ENCODE measurements at regions not wholly inside any gene's neighbourhood (a gene's known extent, or its start where the extent isn't known, plus 50 kb on each side); places are given as distances from the start of the nearest gene placed in this dataset.
"Not testable (repeated sequence)": the region's sequence is repeated elsewhere in the genome, so short reads cannot be mapped to it uniquely, and the experiment has no call there.

DNA sequence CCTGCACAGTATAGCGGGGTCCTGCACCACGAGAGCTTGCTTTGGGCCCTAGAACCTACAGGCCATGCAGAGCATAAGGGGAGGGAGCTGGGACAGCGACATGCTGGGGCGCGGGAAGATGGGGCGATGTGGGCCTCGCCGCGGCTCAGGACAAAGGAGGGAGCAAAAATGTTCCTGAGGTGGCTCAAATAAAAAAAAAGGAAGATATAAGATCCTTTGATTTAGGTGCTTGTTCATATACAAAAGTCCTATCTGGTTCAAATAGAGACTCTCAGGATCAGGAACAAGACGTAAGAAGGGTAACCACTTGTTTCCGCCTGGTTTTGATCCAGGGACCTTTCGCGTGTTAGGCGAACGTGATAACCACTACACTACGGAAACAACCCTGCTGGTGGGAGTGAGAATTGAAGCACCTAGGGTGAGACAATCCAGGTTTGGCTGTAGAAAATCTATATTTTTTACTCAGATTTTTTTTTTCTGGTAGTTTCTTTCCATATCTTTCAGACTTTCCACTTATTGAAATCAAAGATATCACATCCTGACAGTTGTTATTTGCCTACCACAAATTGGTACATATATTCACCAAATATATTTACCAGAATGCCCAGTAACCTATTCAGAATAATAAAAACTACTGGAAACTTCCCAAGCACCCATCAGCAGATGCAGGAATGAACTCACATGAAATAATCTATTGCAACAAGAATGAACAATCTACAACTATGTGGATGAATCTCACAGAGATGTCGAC, 177.9 kb upstream of the ZNF184 start:
- POLR2A ChIA-PET = no interaction called here
- TF ChIP-seq, protein P1, sequence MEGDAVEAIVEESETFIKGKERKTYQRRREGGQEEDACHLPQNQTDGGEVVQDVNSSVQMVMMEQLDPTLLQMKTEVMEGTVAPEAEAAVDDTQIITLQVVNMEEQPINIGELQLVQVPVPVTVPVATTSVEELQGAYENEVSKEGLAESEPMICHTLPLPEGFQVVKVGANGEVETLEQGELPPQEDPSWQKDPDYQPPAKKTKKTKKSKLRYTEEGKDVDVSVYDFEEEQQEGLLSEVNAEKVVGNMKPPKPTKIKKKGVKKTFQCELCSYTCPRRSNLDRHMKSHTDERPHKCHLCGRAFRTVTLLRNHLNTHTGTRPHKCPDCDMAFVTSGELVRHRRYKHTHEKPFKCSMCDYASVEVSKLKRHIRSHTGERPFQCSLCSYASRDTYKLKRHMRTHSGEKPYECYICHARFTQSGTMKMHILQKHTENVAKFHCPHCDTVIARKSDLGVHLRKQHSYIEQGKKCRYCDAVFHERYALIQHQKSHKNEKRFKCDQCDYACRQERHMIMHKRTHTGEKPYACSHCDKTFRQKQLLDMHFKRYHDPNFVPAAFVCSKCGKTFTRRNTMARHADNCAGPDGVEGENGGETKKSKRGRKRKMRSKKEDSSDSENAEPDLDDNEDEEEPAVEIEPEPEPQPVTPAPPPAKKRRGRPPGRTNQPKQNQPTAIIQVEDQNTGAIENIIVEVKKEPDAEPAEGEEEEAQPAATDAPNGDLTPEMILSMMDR (IDR thresholded peaks at IDR 0.05; ENCODE audit: control extremely low read depth, extremely low read depth, low read depth, missing control alignments) = peak; percentile 20
- CTCF ChIA-PET = interaction anchor here (1.0 kb wide), 1 partner anchor 42 kb away, joined by 4 read pairs; no protein-coding TSS in a partner anchor
- peak; percentile 74 for DNase-seq (ENCODE audit: extremely low spot score)

DNA sequence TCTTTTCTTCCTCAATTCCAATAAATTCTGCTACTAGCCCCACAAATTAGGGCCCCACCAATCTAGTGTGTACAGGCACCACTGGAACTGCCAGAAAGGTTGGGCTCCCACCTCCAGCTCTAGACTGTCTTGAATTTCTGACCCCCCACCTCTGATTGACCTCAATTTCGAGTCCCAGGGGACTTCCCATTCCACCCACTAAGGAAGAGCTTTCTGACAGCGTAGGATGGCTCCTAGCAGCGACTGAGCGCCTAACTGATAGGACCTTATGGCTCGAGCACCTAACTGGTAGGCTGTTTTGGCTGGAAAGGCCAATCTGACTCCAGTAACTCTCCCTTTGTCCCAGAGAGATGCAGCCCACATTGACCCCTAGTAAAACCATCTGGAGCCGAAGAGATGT, 171.6 kb upstream of the ZNF184 start:
- POLR2A ChIA-PET = no interaction called here
- CTCF ChIA-PET = interaction anchor here (0.9 to 1.2 kb wide), 3 partner anchors 12 to 331 kb away, joined by 3 read pairs; no protein-coding TSS in a partner anchor
- TF ChIP-seq, protein P1 (IDR thresholded peaks at IDR 0.05; ENCODE audit: control extremely low read depth, extremely low read depth, low read depth, missing control alignments) = no peak
- DNase-seq (ENCODE audit: extremely low spot score) = no peak

DNA sequence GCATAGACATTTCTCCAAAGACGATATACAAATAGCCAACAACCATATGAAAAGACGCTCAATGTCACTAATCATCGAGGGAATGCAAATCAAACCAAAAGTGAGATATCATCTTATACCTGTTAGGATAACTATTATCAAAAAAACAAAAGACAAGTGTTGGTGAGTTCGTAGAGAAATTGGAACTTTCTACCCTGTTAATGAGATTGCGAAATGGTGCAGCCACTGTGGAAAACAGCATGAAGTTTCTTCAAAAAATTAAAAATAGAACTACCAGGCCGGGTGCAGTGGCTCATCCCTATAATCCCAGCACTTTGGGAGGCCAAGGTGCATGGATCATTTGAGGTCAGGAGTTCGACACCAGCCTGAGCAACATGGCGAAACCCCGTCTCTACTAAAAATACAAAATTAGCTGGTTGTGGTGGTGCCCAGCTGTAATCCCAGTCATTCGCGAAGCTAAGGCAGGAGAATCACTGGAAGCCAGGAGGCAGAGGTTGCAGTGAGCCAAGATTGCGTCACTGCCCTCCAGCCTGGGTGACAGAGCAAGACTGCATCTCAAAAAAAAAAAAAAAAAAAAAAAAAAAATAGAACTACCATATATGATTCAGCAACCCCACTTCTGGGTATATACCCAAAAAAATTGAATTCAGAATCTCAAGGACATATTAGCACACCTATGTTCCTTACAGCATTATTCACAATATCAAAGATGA, 170.0 kb upstream of the ZNF184 start:
- DNase-seq (ENCODE audit: extremely low spot score) = no peak
- TF ChIP-seq, protein P1 (IDR thresholded peaks at IDR 0.05; ENCODE audit: control extremely low read depth, extremely low read depth, low read depth, missing control alignments) = no peak
- ChIA-PET POLR2A (no interaction called here), CTCF (interaction anchor here (1.0 kb wide), 1 partner anchor 18 kb away, joined by 3 read pairs; no protein-coding TSS in a partner anchor)

DNA sequence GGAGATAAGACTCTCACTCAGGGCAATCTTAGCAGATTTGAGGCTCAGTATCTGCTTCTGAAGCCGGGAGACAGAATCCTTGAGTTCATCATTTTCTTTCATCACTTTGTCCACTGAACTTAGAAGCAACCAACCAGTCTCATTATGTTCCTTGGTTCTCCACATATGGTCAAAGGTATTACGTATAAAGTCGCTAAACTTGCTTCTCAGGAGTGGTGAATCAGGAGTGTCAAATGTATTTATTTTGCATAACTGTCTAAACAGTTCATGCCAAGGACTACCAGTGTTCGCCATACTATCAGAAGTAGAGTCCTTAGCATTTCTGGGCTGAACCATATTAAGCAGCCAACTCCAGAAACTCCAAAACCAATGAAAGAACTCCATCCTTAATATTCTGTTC, 163.0 kb upstream of the ZNF184 start:
- DNase-seq (ENCODE audit: extremely low spot score); POLR2A ChIA-PET: not testable (repeated sequence)
- CTCF ChIA-PET = interaction anchor here (1.2 kb wide), 1 partner anchor 117 kb away, joined by 3 read pairs; no protein-coding TSS in a partner anchor

DNA sequence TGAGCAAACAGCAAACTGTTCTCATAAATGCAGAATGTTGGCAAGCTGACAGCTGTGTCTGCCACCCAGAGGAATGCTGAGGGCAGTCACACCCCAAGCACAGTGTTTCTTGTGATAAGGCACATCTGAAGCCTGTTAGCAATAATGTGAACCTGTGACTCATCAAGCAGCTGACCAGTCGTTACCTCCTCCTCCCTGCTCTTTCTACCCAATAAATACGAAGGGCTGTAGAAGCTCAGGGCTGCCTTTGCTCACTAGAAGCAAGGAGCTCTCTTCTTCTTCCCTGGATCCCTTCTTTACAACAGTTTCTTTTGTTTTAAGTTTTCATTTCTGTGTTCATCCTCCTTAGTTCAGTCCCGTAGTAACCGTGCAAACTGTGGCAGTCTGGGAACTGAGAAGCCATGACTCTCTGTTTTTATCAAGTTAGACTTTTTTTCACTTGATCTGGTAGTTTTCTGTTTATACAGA, 160.3 kb upstream of the ZNF184 start:
- POLR2A ChIA-PET; DNase-seq (ENCODE audit: extremely low spot score): not testable (repeated sequence)
- CTCF ChIA-PET = interaction anchor here (1.0 to 2.7 kb wide), 3 partner anchors 12 to 119 kb away, joined by 3 to 8 read pairs (median 3); no protein-coding TSS in a partner anchor

DNA sequence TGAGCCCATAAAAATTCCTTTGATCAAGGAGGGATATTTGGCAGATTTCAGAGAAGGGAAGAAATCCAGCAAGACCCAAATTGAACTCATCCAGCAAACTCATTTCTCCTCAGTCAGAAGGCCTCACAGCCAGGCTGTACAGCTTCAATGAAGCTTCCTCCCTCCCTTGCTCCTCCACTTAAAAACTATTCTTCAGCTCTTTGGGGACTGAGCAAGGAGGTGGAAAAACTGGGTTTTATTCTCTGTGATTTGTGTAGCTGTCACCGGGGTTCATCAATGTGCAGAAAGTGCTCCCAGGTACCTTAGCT, 158.7 kb upstream of the ZNF184 start:
- TF ChIP-seq, protein P1 (IDR thresholded peaks at IDR 0.05; ENCODE audit: control extremely low read depth, extremely low read depth, low read depth, missing control alignments) = no peak
- CTCF ChIA-PET = interaction anchor here (0.8 to 2.7 kb wide), 4 partner anchors 13 to 530 kb away, joined by 3 to 12 read pairs (median 7); no protein-coding TSS in a partner anchor
- DNase-seq (ENCODE audit: extremely low spot score) = no peak
- POLR2A ChIA-PET = no interaction called here

DNA sequence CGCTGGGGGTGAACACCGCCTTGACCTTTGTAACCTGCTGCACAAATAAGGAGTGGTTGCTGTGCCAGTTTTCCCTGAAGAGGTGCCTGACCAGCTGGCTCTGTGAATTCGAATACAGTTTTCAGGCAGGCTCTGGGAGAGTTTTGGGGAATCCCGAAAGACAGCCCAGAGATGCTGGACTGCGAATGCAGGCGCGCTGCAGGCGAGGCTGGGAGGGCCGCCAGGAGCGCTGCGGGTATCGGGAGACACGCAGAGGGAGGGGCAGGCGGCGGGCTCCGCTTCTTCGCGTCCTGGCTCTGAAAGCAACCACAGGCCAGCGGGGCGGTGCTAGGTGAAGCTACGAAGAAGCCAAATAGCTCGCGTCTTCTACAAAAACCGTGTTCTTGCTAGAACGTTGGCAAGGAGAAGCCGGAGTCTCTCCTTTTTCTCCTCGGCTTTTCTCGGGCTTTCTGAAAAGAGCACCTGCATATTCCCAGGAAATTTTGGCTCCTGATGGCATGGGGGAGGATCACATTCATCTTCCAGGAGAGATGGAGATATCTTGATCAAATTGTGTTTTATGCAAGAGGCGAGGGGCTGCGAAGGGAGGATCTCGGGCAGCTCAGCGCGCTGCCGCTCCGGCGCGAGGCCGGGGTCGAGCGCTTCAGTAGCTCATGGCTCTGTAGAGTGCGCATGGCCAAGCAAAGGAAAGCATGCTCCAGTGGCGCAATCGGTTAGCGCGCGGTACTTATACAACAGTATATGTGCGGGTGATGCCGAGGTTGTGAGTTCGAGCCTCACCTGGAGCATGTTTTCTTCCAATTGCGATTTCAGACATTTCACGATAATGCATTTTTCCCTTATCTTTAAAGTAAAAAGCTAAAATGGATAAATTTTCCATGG, 158.1 kb upstream of the ZNF184 start:
- TF ChIP-seq, protein P1 (IDR thresholded peaks at IDR 0.05; ENCODE audit: control extremely low read depth, extremely low read depth, low read depth, missing control alignments) = no peak
- CTCF ChIA-PET = interaction anchor here (0.8 to 2.7 kb wide), 4 partner anchors 13 to 531 kb away, joined by 3 to 12 read pairs (median 7); no protein-coding TSS in a partner anchor
- peak; percentile 60 for DNase-seq (ENCODE audit: extremely low spot score)
- POLR2A ChIA-PET = no interaction called here
